ENCODE measurements at regions not wholly inside any gene's neighbourhood (a gene's known extent, or its start where the extent isn't known, plus 50 kb on each side); places are given as distances from the start of the nearest gene placed in this dataset.

DNA sequence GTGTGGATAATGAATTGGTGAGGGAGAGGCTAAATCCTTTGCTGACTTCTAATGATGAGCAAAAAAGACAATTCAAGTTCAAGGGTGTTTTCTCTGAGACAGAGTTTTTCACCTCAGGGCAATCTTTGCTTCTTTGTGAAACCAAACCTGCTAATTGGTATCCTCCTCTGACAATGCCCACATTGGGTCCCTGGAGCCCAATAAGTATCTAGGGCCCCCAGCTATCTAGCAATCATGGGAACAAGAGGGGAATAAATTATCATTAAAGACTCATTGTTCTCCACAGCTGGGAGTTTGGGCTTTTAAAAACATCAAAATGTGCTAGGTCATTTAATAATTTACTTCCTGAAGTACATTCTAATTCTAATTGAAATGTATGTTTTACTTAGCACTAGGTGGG, 227.3 kb downstream of the TMEM167A start:
- DNase-seq (ENCODE audit: low read depth) = no peak

GRCh38 chr5:82847562-82847961, 229.6 kb downstream of the TMEM167A start:
- DNase-seq (ENCODE audit: low read depth) = no peak

GRCh38 chr5:82839881-82840280, 237.3 kb downstream of the TMEM167A start:
- no peak for DNase-seq (ENCODE audit: low read depth)

GRCh38 chr5:82835488-82835887, 241.7 kb downstream of the TMEM167A start:
- DNase-seq (ENCODE audit: low read depth) = no peak

GRCh38 chr5:82834151-82834550, 243.0 kb downstream of the TMEM167A start:
- no peak for DNase-seq (ENCODE audit: low read depth)

DNA sequence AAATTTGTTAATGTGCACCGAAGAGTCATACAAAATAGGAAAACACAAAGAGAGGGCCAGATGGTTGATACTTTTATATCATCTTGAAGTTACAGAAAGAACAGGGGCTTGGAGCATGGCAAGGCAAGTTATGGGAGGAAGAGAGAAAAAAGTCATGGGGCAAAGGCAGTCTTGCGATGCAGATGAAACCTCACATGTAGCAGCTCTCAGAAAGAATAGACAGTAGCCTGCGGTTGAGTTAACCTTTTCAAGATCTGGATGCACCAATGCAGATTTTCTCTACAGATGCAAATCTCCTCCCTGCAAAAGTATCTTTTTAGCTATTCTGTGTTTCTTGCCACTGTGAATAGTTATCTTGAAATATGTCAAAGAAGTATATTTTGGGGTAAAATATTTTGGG, 243.9 kb downstream of the TMEM167A start:
- DNase-seq (ENCODE audit: low read depth) = no peak

GRCh38 chr5:82832445-82832844, 244.7 kb downstream of the TMEM167A start:
- no peak for DNase-seq (ENCODE audit: low read depth)

DNA sequence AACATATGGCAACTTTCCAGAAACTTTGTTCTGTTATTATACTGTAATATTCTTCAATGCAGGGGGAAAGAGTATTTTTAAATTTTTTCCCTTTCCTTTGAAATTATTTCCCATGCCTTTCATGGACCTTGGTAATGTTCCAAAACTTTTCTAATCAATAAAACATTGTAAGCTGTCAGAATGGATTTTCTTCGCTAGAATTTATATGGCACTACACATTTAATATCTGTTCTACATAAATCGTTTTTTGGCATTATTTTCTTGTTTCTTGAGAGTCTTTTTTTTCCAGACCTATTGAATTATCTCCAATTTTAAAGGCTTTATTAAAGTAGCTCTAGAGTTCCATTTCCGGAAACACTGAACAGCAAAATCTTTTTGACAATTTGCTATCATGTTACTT, 249.0 kb downstream of the TMEM167A start:
- no peak for DNase-seq (ENCODE audit: low read depth)

DNA sequence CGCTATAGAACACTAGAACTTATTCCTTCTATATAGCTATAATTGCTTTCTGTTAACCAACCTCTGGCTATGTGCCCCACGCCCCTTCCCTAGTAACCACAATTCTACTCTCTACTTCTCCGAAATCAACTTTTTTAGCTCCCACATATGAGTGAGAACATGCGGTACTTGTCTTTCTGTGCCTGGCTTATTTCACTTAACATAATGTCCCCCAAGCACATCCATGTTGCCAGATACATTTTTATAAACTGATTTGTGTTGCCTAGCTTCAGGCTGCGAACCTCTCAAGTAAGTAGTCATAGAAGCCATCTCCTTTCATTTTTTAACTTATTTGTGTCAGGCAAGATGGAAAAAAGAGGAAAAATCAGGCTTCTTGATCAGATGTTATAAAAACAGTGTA, 249.5 kb downstream of the TMEM167A start:
- DNase-seq (ENCODE audit: low read depth) = no peak

DNA sequence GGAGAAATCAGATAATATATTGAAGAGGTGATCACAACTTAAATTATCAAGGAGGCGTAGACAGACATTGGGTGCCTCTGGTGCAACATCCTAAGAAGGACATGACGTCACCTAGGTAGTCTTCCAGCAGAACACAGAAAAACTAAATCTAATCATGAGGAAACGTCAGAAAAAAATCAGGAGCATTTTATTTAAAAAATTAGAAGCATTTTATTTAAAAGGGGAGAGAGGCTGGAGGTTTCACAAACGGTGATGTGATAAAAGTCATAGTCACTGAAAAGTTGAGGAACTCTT, 254.6 kb downstream of the TMEM167A start:
- no peak for DNase-seq (ENCODE audit: low read depth)

DNA sequence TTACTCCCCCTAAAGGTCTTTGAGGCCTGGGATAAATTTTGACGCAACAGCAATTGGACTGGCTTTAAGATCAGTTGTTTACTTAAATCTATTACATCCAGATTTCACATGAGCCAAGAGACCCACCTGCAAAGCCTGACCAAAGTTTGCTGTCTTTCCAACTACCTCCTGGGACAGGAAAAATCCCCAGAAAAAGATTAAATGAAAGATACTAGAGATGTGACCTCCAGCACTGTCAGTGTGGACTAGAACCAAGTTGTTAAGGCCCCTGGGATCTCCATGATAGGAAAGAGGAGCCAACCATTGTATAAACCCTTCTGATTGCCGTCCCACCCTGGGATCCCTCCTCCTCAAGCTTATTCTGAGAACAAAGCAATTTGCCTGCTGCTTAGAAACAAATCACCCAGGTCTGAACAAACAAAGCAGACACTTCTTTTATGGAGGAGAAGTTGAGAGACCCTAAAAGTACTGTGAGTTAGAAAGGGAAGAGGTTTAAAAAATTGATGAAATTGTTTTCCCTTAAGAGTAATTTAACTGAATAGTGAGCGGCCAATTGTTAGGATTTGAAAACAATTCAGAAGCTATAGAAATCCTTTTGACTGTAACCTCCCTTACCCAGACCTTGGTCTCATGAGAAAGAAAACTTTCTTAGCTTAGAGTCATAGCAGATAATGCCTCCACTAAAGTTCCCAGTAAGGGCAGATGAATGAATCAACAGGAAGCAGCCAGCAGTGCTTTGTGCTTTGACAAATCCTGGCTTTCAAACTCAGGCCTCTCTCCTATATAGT, 255.2 kb downstream of the TMEM167A start:
- DNase-seq (ENCODE audit: low read depth) = no peak

DNA sequence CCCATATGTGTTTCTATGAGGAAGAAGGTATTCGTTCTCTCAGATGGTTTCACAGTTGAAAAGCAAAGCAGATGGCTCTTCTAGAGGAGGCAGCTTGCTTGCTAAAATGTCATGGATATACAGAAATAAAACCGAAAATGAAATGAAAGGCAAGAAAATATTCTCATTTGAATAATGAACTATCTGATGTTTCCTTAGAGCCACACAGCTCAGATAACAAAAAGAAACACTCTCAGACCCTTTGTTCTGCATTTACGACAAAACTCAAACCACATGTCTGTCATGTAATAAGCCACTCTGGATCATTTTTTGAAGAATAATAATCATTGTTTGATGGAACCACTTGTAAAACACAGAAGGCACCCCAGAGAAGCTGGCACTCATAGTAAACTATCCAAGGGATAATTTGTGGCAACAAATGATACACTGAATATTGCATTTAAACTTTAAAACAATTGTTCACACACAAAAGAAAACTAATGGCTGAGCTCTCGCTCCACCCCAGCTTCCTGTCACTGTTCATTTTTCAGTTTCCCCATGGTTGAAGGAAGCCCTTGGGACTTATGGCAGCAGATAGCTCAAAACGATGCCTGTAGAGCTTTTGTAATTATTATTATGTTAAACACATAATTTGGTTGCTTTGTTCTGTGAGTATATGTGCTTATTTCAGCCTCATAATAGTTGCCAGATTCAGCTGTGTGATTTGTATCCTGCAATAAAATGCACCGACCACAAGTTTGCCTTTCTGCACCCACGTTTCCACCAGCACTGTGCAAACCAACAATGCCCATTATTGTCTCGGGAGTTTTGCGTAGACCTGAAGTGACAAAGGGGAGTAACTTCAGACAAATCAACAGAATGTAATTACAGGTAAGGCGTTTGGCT, 256.0 kb downstream of the TMEM167A start:
- DNase-seq (ENCODE audit: low read depth) = no peak

- no peak for DNase-seq (ENCODE audit: low read depth)
These were observed 257.0 kb downstream of the TMEM167A start for GRCh38 chr5:82820188-82820587.

- DNase-seq (ENCODE audit: low read depth) = no peak
These were observed 259.1 kb downstream of the TMEM167A start for GRCh38 chr5:82817897-82818676.

DNA sequence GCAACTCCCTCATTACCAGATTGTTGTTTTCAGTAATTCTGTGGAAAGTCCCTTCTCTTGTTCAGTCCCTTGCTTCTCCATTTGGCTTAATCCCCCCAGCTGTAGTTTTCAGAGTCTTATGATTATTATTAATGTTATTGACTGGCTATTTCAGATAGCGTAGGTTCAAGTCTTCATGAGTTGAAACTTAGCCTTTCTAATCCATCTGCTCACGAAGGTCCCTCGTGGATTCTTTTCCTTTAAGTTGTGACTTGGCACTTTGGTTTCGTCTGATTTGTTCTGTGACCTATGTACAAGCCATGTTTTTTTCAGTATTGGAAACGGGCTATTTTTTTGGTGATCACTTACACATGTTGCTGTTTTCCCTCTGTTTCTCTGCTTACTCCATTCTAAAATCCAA, 260.3 kb downstream of the TMEM167A start:
- DNase-seq (ENCODE audit: low read depth) = no peak

DNA sequence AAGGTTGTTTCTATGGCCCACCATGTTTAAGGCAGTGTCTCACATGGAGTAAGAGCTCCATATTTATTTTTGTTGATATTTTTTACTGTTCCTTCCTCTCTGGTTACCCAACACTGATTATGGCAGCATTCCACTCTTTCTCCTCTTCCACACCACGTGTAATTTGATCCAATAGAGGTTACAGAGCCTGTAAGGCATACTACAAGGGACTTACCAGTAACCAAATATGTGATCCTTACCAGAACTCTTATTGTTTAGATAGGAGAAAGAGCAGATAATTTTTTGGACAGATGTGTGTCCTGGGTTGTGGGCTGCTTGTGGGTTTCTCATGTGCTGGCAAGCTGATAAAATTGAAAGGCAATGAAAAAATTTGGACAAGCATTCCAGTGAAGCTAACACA, 261.3 kb downstream of the TMEM167A start:
- no peak for DNase-seq (ENCODE audit: low read depth)

- DNase-seq (ENCODE audit: low read depth) = no peak
These were observed 263.3 kb downstream of the TMEM167A start for GRCh38 chr5:82813861-82814260.

- DNase-seq (ENCODE audit: low read depth) = no peak
These were observed 264.6 kb downstream of the TMEM167A start for GRCh38 chr5:82812575-82812974.

DNA sequence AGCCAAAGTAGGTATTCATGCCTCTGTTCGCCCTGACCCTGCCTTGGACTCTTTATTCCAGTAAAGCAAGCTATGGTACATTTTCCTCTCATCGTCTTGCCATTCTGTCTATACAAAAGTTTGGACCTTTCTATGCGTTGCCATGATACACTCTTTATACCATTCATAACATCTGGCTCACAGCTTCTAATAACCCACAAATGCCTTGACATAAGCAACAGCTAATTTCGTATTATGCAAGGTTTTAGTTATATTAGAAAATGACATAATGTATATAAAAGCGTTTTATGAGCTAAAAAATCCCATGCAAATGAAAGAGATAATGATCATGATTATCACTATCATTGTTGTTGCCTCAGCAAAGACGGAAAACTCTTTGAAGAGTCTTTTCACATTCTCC, 265.7 kb downstream of the TMEM167A start:
- DNase-seq (ENCODE audit: low read depth) = no peak

GRCh38 chr5:82809420-82810143, 267.6 kb downstream of the TMEM167A start:
- no peak for DNase-seq (ENCODE audit: low read depth)

GRCh38 chr5:82808960-82809359, 268.2 kb downstream of the TMEM167A start:
- DNase-seq (ENCODE audit: low read depth) = no peak

DNA sequence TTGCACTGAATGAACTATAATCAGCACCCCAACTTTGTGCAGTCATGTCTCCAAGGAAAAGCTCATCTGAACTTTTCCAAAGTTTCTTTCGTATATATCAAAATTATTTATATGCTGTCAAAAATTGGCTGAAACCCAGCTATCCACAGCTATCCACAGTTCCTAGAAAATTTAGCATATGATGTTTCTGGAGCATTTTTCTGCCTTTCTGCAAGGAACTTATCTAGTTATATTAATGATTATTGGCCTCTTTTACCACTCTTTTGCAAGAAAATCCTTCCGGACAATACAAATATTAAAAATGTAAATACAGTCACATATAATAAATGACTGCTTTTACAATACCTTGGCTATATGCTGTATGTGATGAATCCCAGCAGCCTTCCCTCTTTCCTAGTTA, 270.2 kb downstream of the TMEM167A start:
- no peak for DNase-seq (ENCODE audit: low read depth)
